Tibial artery (tissue), 4 donors: ENCODE measurements at regions not wholly inside any gene's neighbourhood (a gene's known extent, or its start where the extent isn't known, plus 50 kb on each side); places are given as distances from the start of the nearest gene placed in this dataset.

ENCODE experiments used
- DNase-seq, 2 donors: peaks; one replicate each; pipeline ENCODE4 v3.0.0-alpha.2; 2019
- H3K27ac ChIP-seq, 2 donors: fragments of 200-600 bp; sonication (generic) in 1 of 2; 1 replicate in 1 of 2; 2 replicates in 1 of 2; pipeline ENCODE4 v1.5.1; 2018 to 2019; ENCODE audit warnings: mild to moderate bottlenecking in 1 of 2
- H3K27me3 ChIP-seq, 2 donors: fragments of 200-600 bp; sonication (generic) in 1 of 2; one replicate each; pipeline versions ENCODE4 v1.5.1 to v1.6.0; 2016 to 2019
- H3K36me3 ChIP-seq, 3 donors: fragments of 200-600 bp; sonication (generic) in 2 of 3; one replicate each; pipeline ENCODE4 v1.5.1; 2016 to 2019; ENCODE audit warnings: mild to moderate bottlenecking in 2 of 3
- H3K4me1 ChIP-seq, 4 donors: fragments of 200-600 bp; sonication (generic) in 2 of 4; 1 replicate in 3 of 4; 2 replicates in 1 of 4; pipeline ENCODE4 v1.5.1; 2016 to 2019
- H3K4me3 ChIP-seq, 2 donors: fragments of 200-600 bp; sonication (generic) in 1 of 2; 1 replicate in 1 of 2; 2 replicates in 1 of 2; pipeline ENCODE4 v1.5.1; 2018 to 2019; ENCODE audit warnings: mild to moderate bottlenecking in 2 of 2
- H3K9me3 ChIP-seq, 3 donors: fragments of 200-600 bp; sonication (generic) in 1 of 3; one replicate each; pipeline ENCODE4 v1.5.1; 2016 to 2019
- intact Hi-C: fragments of 100-400 bp; cut with DNase I; formaldehyde crosslinking; loops from one replicate; pipeline ENCODE4 v1.15.0; 2023; ENCODE audit warnings: low total_unique reads
- TF ChIP-seq, protein P1 (sequence below), 2 experiments: fragments of 200-600 bp in 1 of 2; fragments of 450-650 bp in 1 of 2; IDR thresholded peaks; one replicate each; pipeline ENCODE4 v1.5.1; 2017 to 2019; ENCODE audit warnings: antibody characterized with exemption in 2 of 2, mild to moderate bottlenecking in 1 of 2, moderate library complexity in 1 of 2

- Histone ChIP-seq H3K4me1 (peaks cover 0 to 10% (median 0%) of the 10 kb centered on the region in 4 donors), H3K27ac (no peak overlapping the region), H3K4me3 (peak overlapping the region in 1 of 2 donors; percentile 6), H3K36me3 (no peaks in the 10 kb centered on the region), H3K27me3 (peaks cover 0 to 11% of the 10 kb centered on the region in 2 donors), H3K9me3 (no peaks in the 10 kb centered on the region)
- TF ChIP-seq, protein P1, sequence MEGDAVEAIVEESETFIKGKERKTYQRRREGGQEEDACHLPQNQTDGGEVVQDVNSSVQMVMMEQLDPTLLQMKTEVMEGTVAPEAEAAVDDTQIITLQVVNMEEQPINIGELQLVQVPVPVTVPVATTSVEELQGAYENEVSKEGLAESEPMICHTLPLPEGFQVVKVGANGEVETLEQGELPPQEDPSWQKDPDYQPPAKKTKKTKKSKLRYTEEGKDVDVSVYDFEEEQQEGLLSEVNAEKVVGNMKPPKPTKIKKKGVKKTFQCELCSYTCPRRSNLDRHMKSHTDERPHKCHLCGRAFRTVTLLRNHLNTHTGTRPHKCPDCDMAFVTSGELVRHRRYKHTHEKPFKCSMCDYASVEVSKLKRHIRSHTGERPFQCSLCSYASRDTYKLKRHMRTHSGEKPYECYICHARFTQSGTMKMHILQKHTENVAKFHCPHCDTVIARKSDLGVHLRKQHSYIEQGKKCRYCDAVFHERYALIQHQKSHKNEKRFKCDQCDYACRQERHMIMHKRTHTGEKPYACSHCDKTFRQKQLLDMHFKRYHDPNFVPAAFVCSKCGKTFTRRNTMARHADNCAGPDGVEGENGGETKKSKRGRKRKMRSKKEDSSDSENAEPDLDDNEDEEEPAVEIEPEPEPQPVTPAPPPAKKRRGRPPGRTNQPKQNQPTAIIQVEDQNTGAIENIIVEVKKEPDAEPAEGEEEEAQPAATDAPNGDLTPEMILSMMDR (IDR thresholded peaks at IDR 0.05), result no peak
- DNase-seq, result no peak
- intact Hi-C loops, result no loop called here
Measured at GRCh38 chr1:143699731-143700130, 272.1 kb downstream of the FAM72C start.

GRCh38 chr1:143699115-143699514, 272.7 kb downstream of the FAM72C start:
- Histone ChIP-seq H3K36me3 (no peaks in the 10 kb centered on the region), H3K4me3 (peak overlapping the region in 1 of 2 donors; percentile 6), H3K9me3 (no peaks in the 10 kb centered on the region), H3K4me1 (peaks cover 0 to 10% (median 0%) of the 10 kb centered on the region in 4 donors), H3K27me3 (peaks cover 0 to 11% of the 10 kb centered on the region in 2 donors), H3K27ac (no peak overlapping the region)
- intact Hi-C loops, result no loop called here
- DNase-seq, result no peak
- TF ChIP-seq, protein P1 (IDR thresholded peaks at IDR 0.05), result no peak

- Histone ChIP-seq H3K27ac (no peak overlapping the region), H3K4me3 (no peak overlapping the region), H3K36me3 (no peaks in the 10 kb centered on the region), H3K4me1 (peaks cover 0 to 10% (median 0%) of the 10 kb centered on the region in 4 donors), H3K27me3 (peaks cover 0 to 11% of the 10 kb centered on the region in 2 donors), H3K9me3 (no peaks in the 10 kb centered on the region)
- DNase-seq, result no peak
- intact Hi-C loops, result no loop called here
- TF ChIP-seq, protein P1 (IDR thresholded peaks at IDR 0.05), result peak; percentile 18 to 29
Measured at GRCh38 chr1:143698016-143698415, 273.8 kb downstream of the FAM72C start.

DNA sequence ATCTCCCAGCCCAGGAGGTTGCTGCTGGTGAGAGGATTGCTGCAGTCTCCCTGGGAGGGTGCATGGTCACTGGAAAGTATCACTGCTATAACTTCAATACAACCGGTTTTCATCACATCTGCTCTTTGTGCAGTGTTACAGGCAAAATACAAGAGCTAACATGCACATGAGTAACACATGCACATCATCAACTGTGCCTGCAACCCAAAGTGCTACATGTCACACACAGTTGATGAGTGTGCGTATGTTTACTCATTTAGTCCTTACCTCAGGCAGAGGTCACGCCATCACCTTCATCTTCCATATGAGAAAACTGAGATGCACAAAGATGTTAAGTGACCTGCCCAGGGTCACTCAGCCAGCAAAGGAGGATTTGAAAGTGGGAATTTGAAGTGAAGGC, 277.7 kb downstream of the FAM72C start:
- TF ChIP-seq, protein P1 (IDR thresholded peaks at IDR 0.05), result no peak
- Histone ChIP-seq H3K4me1 (peaks cover 0 to 2% (median 0%) of the 10 kb centered on the region in 4 donors), H3K27me3 (peaks cover 0 to 11% of the 10 kb centered on the region in 2 donors), H3K27ac (no peak overlapping the region), H3K4me3 (no peak overlapping the region), H3K9me3 (no peaks in the 10 kb centered on the region), H3K36me3 (no peaks in the 10 kb centered on the region)
- intact Hi-C loops, result no loop called here
- no peak for DNase-seq

DNA sequence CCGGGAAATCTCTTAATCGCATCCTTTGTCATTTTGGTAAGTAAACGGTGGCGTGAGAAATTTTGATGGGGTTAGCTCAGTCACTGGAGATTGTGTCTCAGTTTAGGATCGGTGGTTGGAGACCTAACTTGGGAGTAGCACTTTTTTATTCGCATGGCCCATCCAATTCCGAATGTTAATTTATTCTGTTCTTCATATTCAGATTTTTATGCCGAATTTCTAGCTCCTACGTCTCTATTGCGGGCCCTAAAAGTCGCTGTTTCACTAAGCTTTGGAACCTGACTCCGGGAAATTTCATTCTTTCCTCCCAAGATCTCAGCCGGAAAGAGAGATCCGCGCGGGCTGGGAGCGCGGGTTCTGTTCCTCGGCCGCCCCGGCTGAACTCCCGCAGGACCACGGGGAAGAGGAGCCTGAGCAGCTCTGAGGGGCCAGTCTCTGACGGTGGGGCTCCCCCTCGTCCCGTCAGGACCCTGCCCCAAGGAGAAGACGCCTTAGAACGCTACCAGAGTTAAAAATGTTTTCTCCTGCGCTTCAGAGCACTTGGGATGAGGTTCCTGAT, 279.7 kb downstream of the FAM72C start:
- TF ChIP-seq, protein P1 (IDR thresholded peaks at IDR 0.05), result no peak
- no peaks in the 10 kb centered on the region for H3K4me1 ChIP-seq
- H3K4me3 ChIP-seq, result no peak overlapping the region
- intact Hi-C loops, result no loop called here
- no peak overlapping the region for H3K27ac ChIP-seq
- no peak for DNase-seq
- H3K27me3 ChIP-seq, result no peaks in the 10 kb centered on the region
- no peaks in the 10 kb centered on the region for H3K9me3 ChIP-seq
- no peaks in the 10 kb centered on the region for H3K36me3 ChIP-seq
